Bone marrow (tissue), 2 donors: ENCODE measurements at regions not wholly inside any gene's neighbourhood (a gene's known extent, or its start where the extent isn't known, plus 50 kb on each side); places are given as distances from the start of the nearest gene placed in this dataset.
"Not testable (repeated sequence)": the region's sequence is repeated elsewhere in the genome, so short reads cannot be mapped to it uniquely, and the experiment has no call there.

Source experiments
- DNase-seq, 2 donors: peaks; one replicate each; lab custom pipeline; 2025; lab: John Stamatoyannopoulos, UW

- DNase-seq: no peak
These were observed 302.4 kb upstream of the FAM174A start for GRCh38 chr5:100232736-100233135.

- no peak for DNase-seq
These were observed 346.4 kb upstream of the FAM174A start for GRCh38 chr5:100188778-100189177.

- DNase-seq: no peak
These were observed 346.8 kb upstream of the FAM174A start for GRCh38 chr5:100188339-100188738.

- no peak for DNase-seq
These were observed 349.0 kb upstream of the FAM174A start for GRCh38 chr5:100186181-100186580.

GRCh38 chr5:100182402-100182801, 352.8 kb upstream of the FAM174A start:
- DNase-seq: no peak

GRCh38 chr5:100175346-100175745, 359.8 kb upstream of the FAM174A start:
- DNase-seq: no peak

- DNase-seq: no peak
These were observed 369.9 kb upstream of the FAM174A start for GRCh38 chr5:100165309-100165708.

GRCh38 chr5:100161868-100162267, 373.3 kb upstream of the FAM174A start:
- DNase-seq: no peak

- no peak for DNase-seq
These were observed 378.1 kb upstream of the FAM174A start for GRCh38 chr5:100157066-100157465.

- no peak for DNase-seq
These were observed 386.9 kb upstream of the FAM174A start for GRCh38 chr5:100148239-100148638.

GRCh38 chr5:100142607-100143006, 392.6 kb upstream of the FAM174A start:
- no peak for DNase-seq

GRCh38 chr5:100131161-100131560, 404.0 kb upstream of the FAM174A start:
- DNase-seq: no peak

- DNase-seq: no peak
These were observed 404.9 kb upstream of the FAM174A start for GRCh38 chr5:100130307-100130706.

- no peak for DNase-seq
These were observed 415.3 kb upstream of the FAM174A start for GRCh38 chr5:100119903-100120302.

GRCh38 chr5:100110497-100110896, 424.7 kb upstream of the FAM174A start:
- no peak for DNase-seq

- DNase-seq: no peak
These were observed 426.3 kb upstream of the FAM174A start for GRCh38 chr5:100108883-100109282.

- DNase-seq: not testable (repeated sequence)
These were observed 431.5 kb upstream of the FAM174A start for GRCh38 chr5:100103592-100104119.

- not testable (repeated sequence) for DNase-seq
These were observed 433.7 kb upstream of the FAM174A start for GRCh38 chr5:100101466-100101865.

- not testable (repeated sequence) for DNase-seq
These were observed 438.8 kb upstream of the FAM174A start for GRCh38 chr5:100096328-100096727.

- DNase-seq: not testable (repeated sequence)
These were observed 454.5 kb upstream of the FAM174A start for GRCh38 chr5:100080703-100081102.

- DNase-seq: not testable (repeated sequence)
These were observed 456.0 kb upstream of the FAM174A start for GRCh38 chr5:100079163-100079562.

- not testable (repeated sequence) for DNase-seq
These were observed 469.2 kb upstream of the FAM174A start for GRCh38 chr5:100066020-100066419.

GRCh38 chr5:100043475-100043874, 491.7 kb upstream of the FAM174A start:
- no peak for DNase-seq

GRCh38 chr5:100026606-100027005, 508.6 kb upstream of the FAM174A start:
- no peak for DNase-seq

- DNase-seq: no peak
These were observed 511.6 kb upstream of the FAM174A start for GRCh38 chr5:100023536-100023935.
